Liver (tissue), 8 donors: ENCODE measurements at regions not wholly inside any gene's neighbourhood (a gene's known extent, or its start where the extent isn't known, plus 50 kb on each side); places are given as distances from the start of the nearest gene placed in this dataset.

Experiments
- DNase-seq: peaks from one replicate; pipeline ENCODE4 v3.0.0-alpha.2; 2017; ENCODE audit warnings: low spot score
- H3K27ac ChIP-seq, 2 donors: one replicate each; pipeline ENCODE4 v1.7.0; 2013; ENCODE audit warnings: inconsistent platforms in 2 of 2, low read length in 2 of 2, control low read depth in 1 of 2, low read depth in 1 of 2, mild to moderate bottlenecking in 1 of 2
- H3K27me3 ChIP-seq, 4 donors: one replicate each; pipeline versions ENCODE4 v1.6.1 to v1.7.0; 2013; ENCODE audit warnings: low read length in 3 of 4, inconsistent platforms in 1 of 4, mild to moderate bottlenecking in 1 of 4, moderate library complexity in 1 of 4; ENCODE audit not compliant: control insufficient read depth in 4 of 4, insufficient read depth in 4 of 4
- H3K36me3 ChIP-seq, 4 donors: one replicate each; pipeline versions ENCODE4 v1.6.1 to v1.7.0; 2013; ENCODE audit warnings: low read length in 3 of 4, mild to moderate bottlenecking in 3 of 4, low read depth in 1 of 4, moderate library complexity in 1 of 4; ENCODE audit not compliant: control insufficient read depth in 4 of 4, insufficient read depth in 3 of 4
- H3K4me1 ChIP-seq, 4 donors: one replicate each; pipeline versions ENCODE4 v1.6.1 to v1.7.0; 2013; ENCODE audit warnings: low read length in 3 of 4, mild to moderate bottlenecking in 3 of 4, moderate library complexity in 1 of 4; ENCODE audit not compliant: control insufficient read depth in 4 of 4, insufficient read depth in 4 of 4
- H3K4me3 ChIP-seq, 3 donors: one replicate each; pipeline versions ENCODE4 v1.6.1 to v1.7.0; 2013; ENCODE audit warnings: low read length in 3 of 3, control low read depth in 1 of 3, low read depth in 1 of 3, mild to moderate bottlenecking in 1 of 3
- H3K9ac ChIP-seq, 2 donors: one replicate each; pipeline ENCODE4 v1.7.0; 2013; ENCODE audit warnings: low read length in 2 of 2, mild to moderate bottlenecking in 2 of 2, moderate library complexity in 2 of 2, control low read depth in 1 of 2, low read depth in 1 of 2
- H3K9me3 ChIP-seq, 4 donors: one replicate each; pipeline versions ENCODE4 v1.6.1 to v1.7.0; 2013; ENCODE audit warnings: low read length in 3 of 4; ENCODE audit not compliant: control insufficient read depth in 4 of 4
- CTCF ChIP-seq: fragments of 150-350 bp; IDR thresholded peaks from 2 replicates; pipeline ENCODE4 v1.5.1; 2017; ENCODE audit warnings: improper control_type of control experiment, low read depth, low read length; ENCODE audit not compliant: missing input control
- EGR1 ChIP-seq, 2 donors: IDR thresholded peaks; 2 replicates each; pipeline ENCODE4 v1.6.1; 2016 to 2018; ENCODE audit warnings: antibody characterized with exemption in 2 of 2, low read depth in 2 of 2
- GABPA ChIP-seq, 2 donors: IDR thresholded peaks in 1 of 2; conservative IDR thresholded peaks in 1 of 2; 2 replicates each; pipeline ENCODE4 v1.6.1; 2016; ENCODE audit warnings: antibody characterized with exemption in 2 of 2, mild to moderate bottlenecking in 1 of 2, moderate library complexity in 1 of 2
- HNF4A ChIP-seq, 2 donors: conservative IDR thresholded peaks; 2 replicates each; pipeline ENCODE4 v1.6.1; 2016; ENCODE audit warnings: antibody characterized with exemption in 2 of 2, mild to moderate bottlenecking in 2 of 2
- MAX ChIP-seq: IDR thresholded peaks from 2 replicates; pipeline ENCODE4 v1.6.1; 2016; ENCODE audit warnings: antibody characterized with exemption
- RAD21 ChIP-seq, 2 donors: IDR thresholded peaks; 2 replicates each; pipeline ENCODE4 v1.6.1; 2016; ENCODE audit warnings: antibody characterized with exemption in 2 of 2, mild to moderate bottlenecking in 2 of 2
- REST ChIP-seq: IDR thresholded peaks from 2 replicates; pipeline ENCODE4 v1.6.1; 2016; ENCODE audit warnings: antibody characterized with exemption, mild to moderate bottlenecking
- RXRA ChIP-seq, 2 donors: IDR thresholded peaks; 2 replicates each; pipeline ENCODE4 v1.6.1; 2017 to 2018; ENCODE audit warnings: antibody characterized with exemption in 2 of 2, mild to moderate bottlenecking in 1 of 2
- SP1 ChIP-seq: IDR thresholded peaks from 2 replicates; pipeline ENCODE4 v1.6.1; 2018; ENCODE audit warnings: antibody characterized with exemption, mild to moderate bottlenecking
- TAF1 ChIP-seq: conservative IDR thresholded peaks from 2 replicates; pipeline ENCODE4 v1.6.1; 2016; ENCODE audit warnings: antibody characterized with exemption, mild to moderate bottlenecking
- YY1 ChIP-seq: IDR thresholded peaks from 2 replicates; pipeline ENCODE4 v1.6.1; 2016; ENCODE audit warnings: antibody characterized with exemption, mild to moderate bottlenecking
- ZBTB33 ChIP-seq: IDR thresholded peaks from 2 replicates; pipeline ENCODE4 v1.6.1; 2016; ENCODE audit warnings: antibody characterized with exemption
- WGBS: extraction: QIAGEN DNeasy Blood & Tissue Kit; methylation state at CpG from one replicate; pipeline ENCODE4 v1.1.7; 2013; 5-methylcytosine and 5-hydroxymethylcytosine counted together
- donor health status: healthy.
- donor health status: healthy.
- donor health status: healthy.
- donor health status: healthy.
- donor health status: healthy.

GRCh38 chr16:85337910-85338637 is 225.8 kb upstream of the CIBAR2 start:
- Histone ChIP-seq H3K4me1 (peaks cover 7 to 30% (median 18%) of the 10 kb centered on the region in 4 donors), H3K27ac (no peak overlapping the region), H3K9me3 (no peaks in the 10 kb centered on the region), H3K9ac (no peak overlapping the region), H3K36me3 (no peaks in the 10 kb centered on the region), H3K27me3 (no peaks in the 10 kb centered on the region), H3K4me3 (no peak overlapping the region)
- WGBS, result 90% methylated on average over 11 of the region's 11 CpGs
- DNase-seq, result no peak
- no peak for TF ChIP-seq MAX
- TF ChIP-seq GABPA (IDR thresholded peaks at IDR 0.05 in 1 of 2, conservative IDR thresholded peaks at IDR 0.05 in 1 of 2), result no peak
- TF ChIP-seq YY1, result no peak
- TF ChIP-seq EGR1 (IDR thresholded peaks at IDR 0.05; ENCODE audit: low read depth in 2 of 2), result no peak
- TF ChIP-seq RAD21 (IDR thresholded peaks at IDR 0.05), result no peak
- no peak for TF ChIP-seq RXRA (IDR thresholded peaks at IDR 0.05)
- no peak for TF ChIP-seq TAF1
- TF ChIP-seq REST, result no peak
- no peak for TF ChIP-seq CTCF
- TF ChIP-seq HNF4A (conservative IDR thresholded peaks at IDR 0.05), result no peak
- TF ChIP-seq SP1, result no peak
- TF ChIP-seq ZBTB33, result no peak

GRCh38 chr16:85338638-85338982 is 226.3 kb upstream of the CIBAR2 start:
- Histone ChIP-seq H3K36me3 (no peaks in the 10 kb centered on the region), H3K4me1 (peaks cover 7 to 30% (median 18%) of the 10 kb centered on the region in 4 donors), H3K9me3 (no peaks in the 10 kb centered on the region), H3K27me3 (no peaks in the 10 kb centered on the region), H3K27ac (peak overlapping the region; percentile 25 to 56), H3K9ac (no peak overlapping the region), H3K4me3 (no peak overlapping the region)
- TF ChIP-seq REST (peak; percentile 15), CTCF (no peak)
- WGBS, result 90% methylated on average over 15 of the region's 15 CpGs
- DNase-seq, result no peak
